SKM-1 treated with dmso at 0.1 percent for 144 hours (cell line): ENCODE measurements at regions not wholly inside any gene's neighbourhood (a gene's known extent, or its start where the extent isn't known, plus 50 kb on each side); places are given as distances from the start of the nearest gene placed in this dataset.

ENCODE experiments used
- DNase-seq: peaks from one replicate; lab custom pipeline; 2025; ENCODE audit not compliant: unreplicated experiment; lab: John Stamatoyannopoulos, UW

GRCh38 chr12:110971936-110972335, 51.6 kb upstream of the MYL2 start:
- no peak for DNase-seq

GRCh38 chr12:110971189-110971920, 51.0 kb upstream of the MYL2 start:
- DNase-seq = no peak
